ENCODE measurements at regions not wholly inside any gene's neighbourhood (a gene's known extent, or its start where the extent isn't known, plus 50 kb on each side); places are given as distances from the start of the nearest gene placed in this dataset.

- TF ChIP-seq ZFX (IDR thresholded peaks at IDR 0.05; ENCODE audit: borderline replicate concordance) = no peak
- no peak for TF ChIP-seq CTCF (IDR thresholded peaks at IDR 0.05)
These were observed 349.9 kb downstream of the RPS24 start for GRCh38 chr10:78383378-78384048.

Measured in 22Rv1 (cell line).